Activated CD4-positive, alpha-beta T cell treated with anti-CD3 and anti-CD28 coated beads for 48 hours (primary cell): ENCODE measurements at regions not wholly inside any gene's neighbourhood (a gene's known extent, or its start where the extent isn't known, plus 50 kb on each side); places are given as distances from the start of the nearest gene placed in this dataset.

Experiments used
- DNase-seq: peaks from one replicate; pipeline ENCODE4 v3.0.0-alpha.2; 2020

- no peak for DNase-seq
These were observed 515.1 kb upstream of the TNC start for GRCh38 chr9:115633104-115633503.

- DNase-seq = no peak
These were observed 517.8 kb upstream of the PAPPA start for GRCh38 chr9:115635680-115636383.

GRCh38 chr9:115636596-115636995, 517.0 kb upstream of the PAPPA start:
- no peak for DNase-seq

- no peak for DNase-seq
These were observed 515.9 kb upstream of the PAPPA start for GRCh38 chr9:115637661-115638060.

- DNase-seq = no peak
These were observed 512.7 kb upstream of the PAPPA start for GRCh38 chr9:115640887-115641286.

GRCh38 chr9:115642285-115642684, 511.3 kb upstream of the PAPPA start:
- no peak for DNase-seq

- no peak for DNase-seq
These were observed 509.5 kb upstream of the PAPPA start for GRCh38 chr9:115643948-115644727.

- DNase-seq = no peak
These were observed 503.6 kb upstream of the PAPPA start for GRCh38 chr9:115649991-115650472.

GRCh38 chr9:115650768-115651167, 502.8 kb upstream of the PAPPA start:
- DNase-seq = no peak

- no peak for DNase-seq
These were observed 502.1 kb upstream of the PAPPA start for GRCh38 chr9:115651461-115651860.

- no peak for DNase-seq
These were observed 500.4 kb upstream of the PAPPA start for GRCh38 chr9:115653171-115653606.

GRCh38 chr9:115657695-115658094, 495.9 kb upstream of the PAPPA start:
- DNase-seq = no peak

GRCh38 chr9:115665519-115665918, 488.1 kb upstream of the PAPPA start:
- no peak for DNase-seq

- no peak for DNase-seq
These were observed 485.1 kb upstream of the PAPPA start for GRCh38 chr9:115668521-115668920.

GRCh38 chr9:115671236-115671962, 482.2 kb upstream of the PAPPA start:
- no peak for DNase-seq

GRCh38 chr9:115671963-115672305, 481.7 kb upstream of the PAPPA start:
- no peak for DNase-seq

- DNase-seq = no peak
These were observed 480.9 kb upstream of the PAPPA start for GRCh38 chr9:115672477-115673316.

- no peak for DNase-seq
These were observed 480.0 kb upstream of the PAPPA start for GRCh38 chr9:115673599-115673998.

- DNase-seq = no peak
These were observed 479.5 kb upstream of the PAPPA start for GRCh38 chr9:115674091-115674490.

- no peak for DNase-seq
These were observed 477.8 kb upstream of the PAPPA start for GRCh38 chr9:115675834-115676233.

GRCh38 chr9:115680231-115680630, 473.4 kb upstream of the PAPPA start:
- no peak for DNase-seq

GRCh38 chr9:115681585-115681984, 472.0 kb upstream of the PAPPA start:
- no peak for DNase-seq

GRCh38 chr9:115686069-115686468, 467.5 kb upstream of the PAPPA start:
- no peak for DNase-seq
